ENCODE measurements at regions not wholly inside any gene's neighbourhood (a gene's known extent, or its start where the extent isn't known, plus 50 kb on each side); places are given as distances from the start of the nearest gene placed in this dataset.

DNA sequence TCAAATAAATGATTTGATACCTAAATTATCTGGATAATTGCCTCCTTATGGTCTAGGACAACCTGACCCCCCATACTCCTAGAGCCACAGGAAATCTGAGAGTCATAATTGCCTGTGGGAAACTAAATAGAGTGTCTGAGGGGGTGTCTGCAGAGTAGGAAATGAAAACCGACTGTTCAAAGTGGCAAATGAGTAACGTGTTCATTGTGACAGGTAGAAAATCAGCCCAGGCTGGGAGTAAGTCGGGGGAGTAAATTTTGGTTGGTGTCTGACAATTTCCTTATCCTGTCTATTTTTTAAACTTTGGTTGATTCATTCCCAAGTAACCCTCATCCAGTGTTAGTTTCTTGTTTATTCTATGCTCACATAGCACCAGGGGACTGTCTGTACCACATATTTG lies 51.6 kb upstream of the HOXC13 start:
- no peak for TF ChIP-seq CTCF (IDR thresholded peaks at IDR 0.05)
- no peak for TF ChIP-seq EZH2 (IDR thresholded peaks at IDR 0.05)

All from neural progenitor cell (in vitro differentiated cells).